HL-60 (cell line): ENCODE measurements at regions not wholly inside any gene's neighbourhood (a gene's known extent, or its start where the extent isn't known, plus 50 kb on each side); places are given as distances from the start of the nearest gene placed in this dataset.

ENCODE experiments used
- DNase-seq, 2 experiments: peaks; one replicate each; pipeline ENCODE4 v3.0.0-alpha.2; 2010 to 2020; ENCODE audit warnings: low read depth in 1 of 2, low spot score in 1 of 2
- H3K27ac ChIP-seq: fragments of 250-450 bp; sonication (Bioruptor Pico); replicated peaks from 2 replicates; pipeline ENCODE4 v1.5.1; 2020; ENCODE audit warnings: mild to moderate bottlenecking, moderate library complexity
- H3K27me3 ChIP-seq: fragments of 250-450 bp; sonication (Bioruptor Pico); 2 replicates; pipeline ENCODE4 v1.5.1; 2021; ENCODE audit warnings: mild to moderate bottlenecking, moderate library complexity; ENCODE audit not compliant: insufficient read depth, poor library complexity, severe bottlenecking
- H3K4me3 ChIP-seq: replicated peaks from 2 replicates; pipeline ENCODE4 v1.5.1; 2011; ENCODE audit warnings: mild to moderate bottlenecking, control low read depth, low read length; ENCODE audit not compliant: insufficient read depth
- CTCF ChIP-seq: IDR thresholded peaks from one replicate; pipeline ENCODE4 v1.5.1; 2011; ENCODE audit warnings: low read length, control low read depth, inconsistent platforms; ENCODE audit not compliant: insufficient read depth
- GABPA ChIP-seq: IDR thresholded peaks from 2 replicates; pipeline ENCODE4 v1.6.1; 2012; ENCODE audit warnings: low read depth
- POLR2AphosphoS5 ChIP-seq: IDR thresholded peaks from 2 replicates; pipeline ENCODE4 v1.6.1; 2012; ENCODE audit warnings: low read depth
- REST ChIP-seq: IDR thresholded peaks from 2 replicates; pipeline ENCODE4 v1.6.1; 2012; ENCODE audit warnings: low read depth; ENCODE audit not compliant: insufficient replicate concordance
- SPI1 ChIP-seq: IDR thresholded peaks from 2 replicates; pipeline ENCODE4 v1.6.1; 2012; ENCODE audit warnings: low read depth, mild to moderate bottlenecking, borderline replicate concordance

DNA sequence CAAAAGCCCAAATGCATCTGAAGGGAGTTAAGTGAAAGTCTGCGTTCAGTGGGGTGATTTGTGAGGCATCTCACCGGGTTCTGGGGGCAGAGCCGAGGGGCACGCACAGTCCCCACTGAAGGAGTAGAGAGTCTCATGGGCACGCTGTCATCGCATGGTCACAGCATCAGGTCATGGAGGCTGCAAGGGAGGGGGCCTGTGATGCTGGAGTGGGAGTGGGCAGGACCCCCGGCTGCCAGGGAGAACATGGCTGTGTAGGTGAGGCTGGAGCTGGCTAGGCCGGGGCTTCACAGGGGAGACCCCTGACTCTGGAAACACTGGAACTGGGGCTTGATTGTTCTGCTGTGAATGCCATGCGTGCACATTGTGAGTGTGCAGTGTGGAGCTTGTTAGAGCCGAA is 360.5 kb downstream of the IRX2 start:
- H3K27ac ChIP-seq, result no peak overlapping the region
- TF ChIP-seq SPI1, result no peak
- TF ChIP-seq REST, result no peak
- TF ChIP-seq GABPA, result no peak
- TF ChIP-seq POLR2AphosphoS5, result no peak
- TF ChIP-seq CTCF, result no peak
- H3K4me3 ChIP-seq, result no peak overlapping the region
- no peaks in the 10 kb centered on the region for H3K27me3 ChIP-seq
- no peak for DNase-seq

- TF ChIP-seq CTCF, result no peak
- no peak for TF ChIP-seq POLR2AphosphoS5
- no peak for TF ChIP-seq SPI1
- no peak for TF ChIP-seq REST
- no peak for TF ChIP-seq GABPA
- no peak overlapping the region for H3K4me3 ChIP-seq
- H3K27ac ChIP-seq, result no peak overlapping the region
- DNase-seq, result no peak
- H3K27me3 ChIP-seq, result no peaks in the 10 kb centered on the region
Observed at GRCh38 chr5:2388571-2388970, 362.9 kb downstream of the IRX2 start.

DNA sequence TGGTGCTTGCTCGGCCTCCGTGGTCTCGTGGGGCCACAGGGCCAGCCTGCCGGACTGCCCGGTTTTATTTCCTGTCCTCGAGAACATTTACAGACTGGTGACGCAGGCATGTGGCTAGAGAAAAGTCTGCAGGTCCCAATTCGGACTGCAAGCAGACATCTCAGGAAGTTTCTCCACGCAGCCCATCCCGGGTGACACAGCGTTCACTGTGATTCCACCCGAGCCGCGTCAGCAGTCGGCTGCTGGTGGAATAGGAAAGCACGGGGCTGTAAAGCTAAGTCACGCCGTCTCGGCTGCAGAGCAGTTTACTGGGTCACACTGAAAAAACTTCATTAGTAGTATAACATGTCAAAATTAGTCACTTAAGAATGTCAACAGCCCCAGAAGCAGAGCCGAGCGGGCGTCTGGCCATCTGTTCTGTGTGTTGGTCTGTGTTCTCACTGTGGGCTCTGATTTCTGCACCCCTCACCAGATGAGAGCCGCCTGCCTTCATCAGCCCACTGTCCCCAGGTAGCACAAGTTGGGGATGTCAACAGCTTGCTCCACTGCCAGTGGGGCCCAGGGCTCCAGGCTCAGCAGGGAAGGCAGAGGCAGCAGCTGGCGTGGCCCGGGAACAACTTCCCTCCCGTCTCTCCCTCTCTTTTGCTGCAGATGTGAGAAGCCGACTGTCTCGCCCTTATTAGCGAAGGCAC is 363.7 kb downstream of the IRX2 start:
- TF ChIP-seq CTCF, result no peak
- TF ChIP-seq SPI1, result no peak
- TF ChIP-seq POLR2AphosphoS5, result no peak
- TF ChIP-seq REST, result no peak
- no peak for TF ChIP-seq GABPA
- DNase-seq, result no peak
- H3K4me3 ChIP-seq, result no peak overlapping the region
- H3K27me3 ChIP-seq, result no peaks in the 10 kb centered on the region
- no peak overlapping the region for H3K27ac ChIP-seq
